ENCODE measurements at regions not wholly inside any gene's neighbourhood (a gene's known extent, or its start where the extent isn't known, plus 50 kb on each side); places are given as distances from the start of the nearest gene placed in this dataset.

- no peak for TF ChIP-seq SUZ12 (IDR thresholded peaks at IDR 0.05; ENCODE audit: extremely low read depth, insufficient read depth, insufficient read length)
- TF ChIP-seq YY1 (IDR thresholded peaks at IDR 0.05; ENCODE audit: insufficient read depth, insufficient read length) = no peak
- TF ChIP-seq ZNF274 (IDR thresholded peaks at IDR 0.05; ENCODE audit: low read depth, low read length) = no peak
Observed at GRCh38 chr7:53426145-53426750, 390.8 kb downstream of the POM121L12 start.
